ENCODE measurements at regions not wholly inside any gene's neighbourhood (a gene's known extent, or its start where the extent isn't known, plus 50 kb on each side); places are given as distances from the start of the nearest gene placed in this dataset.

- H3K4me1 ChIP-seq (ENCODE audit: control insufficient read depth, insufficient read depth, low read length), result no peaks in the 10 kb centered on the region
- TF ChIP-seq ZNF677 (tag by site-specific recombination; IDR thresholded peaks at IDR 0.05), result no peak
- ChIA-PET POLR2A (no interaction called here), CTCF (no interaction called here)
- no peak overlapping the region for H3K27ac ChIP-seq (ENCODE audit: extremely low read depth, low read depth, low read length)
- H3K36me3 ChIP-seq (ENCODE audit: control insufficient read depth in 2 of 2, insufficient read depth in 1 of 2, low read length in 2 of 2), result no peaks in the 10 kb centered on the region
- H3K9me3 ChIP-seq (ENCODE audit: control insufficient read depth, insufficient read depth, low read depth, low read length), result no peaks in the 10 kb centered on the region
- no peak overlapping the region for H3K4me3 ChIP-seq (ENCODE audit: low read depth, low read length)
Measured at GRCh38 chr1:229832695-229833094, 206.6 kb downstream of the URB2 start.

- H3K4me1 ChIP-seq (ENCODE audit: control insufficient read depth, insufficient read depth, low read length), result no peaks in the 10 kb centered on the region
- no peaks in the 10 kb centered on the region for H3K9me3 ChIP-seq (ENCODE audit: control insufficient read depth, insufficient read depth, low read depth, low read length)
- no peak overlapping the region for H3K4me3 ChIP-seq (ENCODE audit: low read depth, low read length)
- ChIA-PET POLR2A (no interaction called here), CTCF (interaction anchor here (0.7 to 3.0 kb wide), 2 partner anchors 15 to 487 kb away, joined by 3 to 13 read pairs; no protein-coding TSS in a partner anchor)
- TF ChIP-seq SCRT1 (tag by site-specific recombination; IDR thresholded peaks at IDR 0.05; ENCODE audit: borderline replicate concordance), result no peak
- TF ChIP-seq WT1 (tag by site-specific recombination; IDR thresholded peaks at IDR 0.05), result no peak
- no peak for TF ChIP-seq ZXDB (tag by site-specific recombination; IDR thresholded peaks at IDR 0.05)
- no peak for TF ChIP-seq ZNF677 (tag by site-specific recombination; IDR thresholded peaks at IDR 0.05)
- no peak for TF ChIP-seq ZNF518A (tag by site-specific recombination; conservative IDR thresholded peaks at IDR 0.05; ENCODE audit: low read depth)
- no peak for TF ChIP-seq ZNF488 (tag by site-specific recombination; IDR thresholded peaks at IDR 0.05)
- H3K27ac ChIP-seq (ENCODE audit: extremely low read depth, low read depth, low read length), result no peak overlapping the region
- no peaks in the 10 kb centered on the region for H3K36me3 ChIP-seq (ENCODE audit: control insufficient read depth in 2 of 2, insufficient read depth in 1 of 2, low read length in 2 of 2)
Measured at GRCh38 chr1:229834230-229834629, 208.2 kb downstream of the URB2 start.

- no peaks in the 10 kb centered on the region for H3K9me3 ChIP-seq (ENCODE audit: control insufficient read depth, insufficient read depth, low read depth, low read length)
- TF ChIP-seq SCRT1 (tag by site-specific recombination; IDR thresholded peaks at IDR 0.05; ENCODE audit: borderline replicate concordance), result no peak
- CTCF ChIA-PET, result interaction anchor here (3.0 kb wide), 1 partner anchor 14 kb away, joined by 13 read pairs; no protein-coding TSS in a partner anchor
- H3K36me3 ChIP-seq (ENCODE audit: control insufficient read depth in 2 of 2, insufficient read depth in 1 of 2, low read length in 2 of 2), result no peaks in the 10 kb centered on the region
- POLR2A ChIA-PET, result interaction anchor here (0.8 kb wide), 1 partner anchor 351 kb away, joined by 3 read pairs; no protein-coding TSS in a partner anchor
- no peak overlapping the region for H3K4me3 ChIP-seq (ENCODE audit: low read depth, low read length)
- H3K4me1 ChIP-seq (ENCODE audit: control insufficient read depth, insufficient read depth, low read length), result no peaks in the 10 kb centered on the region
- H3K27ac ChIP-seq (ENCODE audit: extremely low read depth, low read depth, low read length), result no peak overlapping the region
Measured at GRCh38 chr1:229835226-229835625, 209.2 kb downstream of the URB2 start.

- H3K4me3 ChIP-seq (ENCODE audit: low read depth, low read length), result no peak overlapping the region
- no peaks in the 10 kb centered on the region for H3K9me3 ChIP-seq (ENCODE audit: control insufficient read depth, insufficient read depth, low read depth, low read length)
- CTCF ChIA-PET, result interaction anchor here (0.9 to 3.0 kb wide), 2 partner anchors 10 to 13 kb away, joined by 3 to 13 read pairs; no protein-coding TSS in a partner anchor
- H3K4me1 ChIP-seq (ENCODE audit: control insufficient read depth, insufficient read depth, low read length), result no peaks in the 10 kb centered on the region
- POLR2A ChIA-PET, result no interaction called here
- no peaks in the 10 kb centered on the region for H3K36me3 ChIP-seq (ENCODE audit: control insufficient read depth in 2 of 2, insufficient read depth in 1 of 2, low read length in 2 of 2)
- no peak overlapping the region for H3K27ac ChIP-seq (ENCODE audit: extremely low read depth, low read depth, low read length)
- TF ChIP-seq ZBTB26 (tag by site-specific recombination; optimal IDR thresholded peaks at IDR 0.05) (no peak), MYNN (tag by site-specific recombination; IDR thresholded peaks at IDR 0.05; ENCODE audit: borderline replicate concordance) (no peak), ZNF266 (tag by site-specific recombination; IDR thresholded peaks at IDR 0.05; ENCODE audit: low read depth) (no peak), MZF1 (tag by site-specific recombination; IDR thresholded peaks at IDR 0.05; ENCODE audit: borderline replicate concordance) (no peak), ZNF707 (tag by site-specific recombination; IDR thresholded peaks at IDR 0.05) (no peak), OVOL3 (tag by site-specific recombination; IDR thresholded peaks at IDR 0.05) (no peak), ATF2 (tag by site-specific recombination; IDR thresholded peaks at IDR 0.05; ENCODE audit: low read depth) (no peak), KLF7 (tag by site-specific recombination; IDR thresholded peaks at IDR 0.05; ENCODE audit: borderline replicate concordance) (no peak), PATZ1 (tag by site-specific recombination; IDR thresholded peaks at IDR 0.05) (no peak), ZNF544 (tag by site-specific recombination; IDR thresholded peaks at IDR 0.05) (no peak)
Measured at GRCh38 chr1:229836324-229836723, 210.3 kb downstream of the URB2 start.

Measured in HEK293 (cell line).